WERI-Rb-1 (cell line): ENCODE measurements at regions not wholly inside any gene's neighbourhood (a gene's known extent, or its start where the extent isn't known, plus 50 kb on each side); places are given as distances from the start of the nearest gene placed in this dataset.

Experiments
- DNase-seq: peaks from one replicate; pipeline ENCODE4 v3.0.0-alpha.2; 2020
- H3K27ac ChIP-seq: fragments of 250-450 bp; sonication (Bioruptor Pico); 2 replicates; pipeline ENCODE4 v1.5.1; 2020; ENCODE audit warnings: mild to moderate bottlenecking, moderate library complexity
- H3K27me3 ChIP-seq: fragments of 250-450 bp; sonication (Bioruptor Pico); 2 replicates; pipeline ENCODE4 v1.5.1; 2021; ENCODE audit warnings: mild to moderate bottlenecking, low read depth, moderate library complexity; ENCODE audit not compliant: insufficient read depth, severe bottlenecking
- H3K36me3 ChIP-seq: fragments of 250-450 bp; sonication (Bioruptor Pico); 2 replicates; pipeline ENCODE4 v1.5.1; 2020; ENCODE audit warnings: mild to moderate bottlenecking, moderate library complexity
- H3K4me3 ChIP-seq: 2 replicates; pipeline ENCODE4 v1.5.1; 2011; ENCODE audit warnings: low read depth, mild to moderate bottlenecking, control low read depth, low read length
- H3K9me3 ChIP-seq: fragments of 250-450 bp; sonication (Bioruptor Pico); 2 replicates; pipeline ENCODE4 v1.5.1; 2021; ENCODE audit warnings: mild to moderate bottlenecking, moderate library complexity; ENCODE audit not compliant: severe bottlenecking
- TF ChIP-seq, protein P1 (sequence below): IDR thresholded peaks from 2 replicates; pipeline ENCODE4 v1.5.1; 2011; ENCODE audit warnings: low read depth, mild to moderate bottlenecking, control low read depth, inconsistent platforms, low read length

DNA sequence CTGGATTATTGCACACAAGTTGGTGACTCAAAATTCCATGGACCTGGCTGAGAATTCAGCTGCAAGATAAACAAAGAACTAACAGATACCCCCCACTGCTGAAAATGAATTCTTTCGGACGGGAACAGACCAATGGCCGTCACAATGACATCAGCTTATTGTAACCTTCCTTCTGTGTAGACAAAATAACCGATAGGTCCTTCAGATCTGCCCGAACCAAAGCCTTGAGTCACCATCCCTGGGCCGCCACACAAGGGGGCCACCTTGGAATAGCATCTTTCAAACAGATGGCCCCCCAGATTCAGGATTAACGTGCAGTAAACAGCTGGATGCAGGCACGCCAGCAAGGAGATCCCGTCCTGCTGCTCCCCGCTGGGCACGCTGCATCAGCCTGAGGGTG lies 214.0 kb upstream of the EXOC2 start:
- peaks cover 4% of the 10 kb centered on the region for H3K9me3 ChIP-seq
- no peak overlapping the region for H3K4me3 ChIP-seq
- no peaks in the 10 kb centered on the region for H3K36me3 ChIP-seq
- no peak overlapping the region for H3K27ac ChIP-seq
- TF ChIP-seq, protein P1, sequence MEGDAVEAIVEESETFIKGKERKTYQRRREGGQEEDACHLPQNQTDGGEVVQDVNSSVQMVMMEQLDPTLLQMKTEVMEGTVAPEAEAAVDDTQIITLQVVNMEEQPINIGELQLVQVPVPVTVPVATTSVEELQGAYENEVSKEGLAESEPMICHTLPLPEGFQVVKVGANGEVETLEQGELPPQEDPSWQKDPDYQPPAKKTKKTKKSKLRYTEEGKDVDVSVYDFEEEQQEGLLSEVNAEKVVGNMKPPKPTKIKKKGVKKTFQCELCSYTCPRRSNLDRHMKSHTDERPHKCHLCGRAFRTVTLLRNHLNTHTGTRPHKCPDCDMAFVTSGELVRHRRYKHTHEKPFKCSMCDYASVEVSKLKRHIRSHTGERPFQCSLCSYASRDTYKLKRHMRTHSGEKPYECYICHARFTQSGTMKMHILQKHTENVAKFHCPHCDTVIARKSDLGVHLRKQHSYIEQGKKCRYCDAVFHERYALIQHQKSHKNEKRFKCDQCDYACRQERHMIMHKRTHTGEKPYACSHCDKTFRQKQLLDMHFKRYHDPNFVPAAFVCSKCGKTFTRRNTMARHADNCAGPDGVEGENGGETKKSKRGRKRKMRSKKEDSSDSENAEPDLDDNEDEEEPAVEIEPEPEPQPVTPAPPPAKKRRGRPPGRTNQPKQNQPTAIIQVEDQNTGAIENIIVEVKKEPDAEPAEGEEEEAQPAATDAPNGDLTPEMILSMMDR, result no peak
- no peak for DNase-seq
- peaks cover 32% of the 10 kb centered on the region for H3K27me3 ChIP-seq

DNA sequence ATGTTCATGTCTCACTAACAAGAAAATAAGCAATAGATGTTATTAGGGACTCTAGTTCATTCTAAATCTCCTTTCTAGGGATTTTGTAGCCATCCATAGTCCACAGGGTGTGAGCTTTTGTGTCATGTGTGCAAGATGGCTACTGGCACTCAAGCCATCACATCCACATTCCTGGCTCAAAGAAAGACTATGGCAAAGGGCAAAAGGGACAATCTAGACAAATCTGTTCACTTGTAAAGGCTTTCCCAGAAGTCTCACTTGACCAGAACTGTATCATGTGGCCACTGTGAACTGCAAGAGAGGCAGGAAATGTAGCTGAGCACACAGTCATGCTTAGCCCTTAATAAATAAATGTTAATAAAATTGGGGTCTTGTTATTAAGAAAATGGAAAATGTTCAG lies 212.6 kb upstream of the EXOC2 start:
- H3K27ac ChIP-seq, result no peak overlapping the region
- no peaks in the 10 kb centered on the region for H3K36me3 ChIP-seq
- TF ChIP-seq, protein P1, result no peak
- H3K4me3 ChIP-seq, result no peak overlapping the region
- no peak for DNase-seq
- no peaks in the 10 kb centered on the region for H3K9me3 ChIP-seq
- H3K27me3 ChIP-seq, result peaks cover 19% of the 10 kb centered on the region

- Histone ChIP-seq H3K27ac (no peak overlapping the region), H3K27me3 (peaks cover 19% of the 10 kb centered on the region), H3K9me3 (no peaks in the 10 kb centered on the region), H3K36me3 (no peaks in the 10 kb centered on the region), H3K4me3 (no peak overlapping the region)
- no peak for DNase-seq
- TF ChIP-seq, protein P1, result no peak
These were observed 212.1 kb upstream of the EXOC2 start for GRCh38 chr6:904994-905393.

- H3K27ac ChIP-seq, result no peak overlapping the region
- no peak overlapping the region for H3K4me3 ChIP-seq
- peaks cover 17% of the 10 kb centered on the region for H3K27me3 ChIP-seq
- TF ChIP-seq, protein P1, result no peak
- H3K36me3 ChIP-seq, result no peaks in the 10 kb centered on the region
- no peak for DNase-seq
- no peaks in the 10 kb centered on the region for H3K9me3 ChIP-seq
These were observed 210.8 kb upstream of the EXOC2 start for GRCh38 chr6:903761-904160.

DNA sequence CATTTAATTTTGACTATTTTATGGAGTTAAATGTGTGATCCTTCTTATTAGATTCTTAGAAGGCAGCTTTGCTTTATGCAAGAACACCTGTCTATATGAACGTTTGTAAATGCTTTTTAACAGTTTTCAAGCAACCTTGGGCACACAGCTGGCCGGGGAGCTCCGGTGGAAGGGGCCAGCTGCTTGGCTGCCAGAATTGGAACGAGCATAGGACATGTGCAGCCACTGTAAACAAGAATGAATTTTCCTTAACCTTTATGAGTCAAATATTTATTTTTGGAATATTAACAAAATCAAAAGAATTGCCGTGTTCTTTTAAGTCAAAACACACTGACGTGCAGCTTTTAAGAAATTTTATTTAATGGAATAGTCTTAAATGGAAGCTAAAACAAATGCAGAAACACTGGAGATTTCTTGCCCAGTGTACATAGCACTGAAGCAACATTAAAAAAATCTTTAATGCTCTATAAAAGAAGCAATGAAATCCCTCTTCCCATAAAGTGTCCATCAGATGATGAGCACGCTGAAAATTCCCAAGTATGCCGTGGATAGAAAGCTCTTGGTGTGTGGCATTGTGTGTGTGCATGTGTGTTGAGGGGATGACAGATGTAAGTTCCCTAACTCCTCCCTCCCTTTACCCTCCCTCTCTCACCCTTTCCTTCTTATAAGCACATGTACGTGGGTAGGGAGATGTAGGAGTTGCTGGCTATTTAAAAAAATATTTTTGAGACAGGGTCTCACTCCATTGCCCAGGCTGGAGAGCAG lies 208.9 kb upstream of the EXOC2 start:
- no peak overlapping the region for H3K4me3 ChIP-seq
- no peak overlapping the region for H3K27ac ChIP-seq

More for the DNA sequence above, 208.9 kb upstream of the EXOC2 start:
- H3K9me3 ChIP-seq, result no peaks in the 10 kb centered on the region
- no peaks in the 10 kb centered on the region for H3K27me3 ChIP-seq
- no peaks in the 10 kb centered on the region for H3K36me3 ChIP-seq
- no peak for DNase-seq
- TF ChIP-seq, protein P1, result no peak
